ENCODE measurements at regions not wholly inside any gene's neighbourhood (a gene's known extent, or its start where the extent isn't known, plus 50 kb on each side); places are given as distances from the start of the nearest gene placed in this dataset.

GRCh38 chr6:117034971-117035370 lies 157.9 kb downstream of the RFX6 start:
- no peaks in the 10 kb centered on the region for H3K27me3 ChIP-seq
- no peak overlapping the region for H3K27ac ChIP-seq
- no peaks in the 10 kb centered on the region for H3K4me1 ChIP-seq
- 81 to 88% methylated on average over 4 of the region's 4 CpGs for WGBS, 2 donors
- ATAC-seq (ENCODE audit: low FRiP score in 2 of 2) (no peak), DNase-seq (no peak)
- no peak for TF ChIP-seq CTCF (IDR thresholded peaks at IDR 0.05)
- TF ChIP-seq POLR2AphosphoS5 (IDR thresholded peaks at IDR 0.05): no peak
- no peak for TF ChIP-seq POLR2A (IDR thresholded peaks at IDR 0.05)
- no peak for TF ChIP-seq EP300 (IDR thresholded peaks at IDR 0.05)
- no peaks in the 10 kb centered on the region for H3K9me3 ChIP-seq
- H3K36me3 ChIP-seq: no peaks in the 10 kb centered on the region
- H3K4me3 ChIP-seq: no peak overlapping the region

- H3K4me3 ChIP-seq: no peak overlapping the region
- H3K9me3 ChIP-seq: no peaks in the 10 kb centered on the region
- 77 to 81% methylated on average over 3 of the region's 3 CpGs for WGBS, 2 donors
- no peak overlapping the region for H3K27ac ChIP-seq
- no peaks in the 10 kb centered on the region for H3K4me1 ChIP-seq
- no peak for ATAC-seq (ENCODE audit: low FRiP score in 2 of 2)
- no peaks in the 10 kb centered on the region for H3K36me3 ChIP-seq
- no peaks in the 10 kb centered on the region for H3K27me3 ChIP-seq
- no peak for DNase-seq
- TF ChIP-seq EP300 (IDR thresholded peaks at IDR 0.05): no peak
- TF ChIP-seq POLR2A (IDR thresholded peaks at IDR 0.05): no peak
- TF ChIP-seq POLR2AphosphoS5 (IDR thresholded peaks at IDR 0.05): no peak
- TF ChIP-seq CTCF (IDR thresholded peaks at IDR 0.05): no peak
Observed at GRCh38 chr6:117050301-117050700, 173.3 kb downstream of the RFX6 start.

GRCh38 chr6:117072134-117072533 lies 193.2 kb upstream of the VGLL2 start:
- Histone ChIP-seq H3K36me3 (no peaks in the 10 kb centered on the region), H3K27ac (no peak overlapping the region), H3K27me3 (no peaks in the 10 kb centered on the region), H3K4me3 (no peak overlapping the region), H3K4me1 (no peaks in the 10 kb centered on the region), H3K9me3 (no peaks in the 10 kb centered on the region)
- WGBS, 2 donors: 34 to 69% methylated on average over 2 of the region's 2 CpGs
- ATAC-seq (ENCODE audit: low FRiP score in 2 of 2) (no peak), DNase-seq (no peak)
- TF ChIP-seq POLR2A (IDR thresholded peaks at IDR 0.05) (no peak), POLR2AphosphoS5 (IDR thresholded peaks at IDR 0.05) (no peak), CTCF (IDR thresholded peaks at IDR 0.05) (no peak), EP300 (IDR thresholded peaks at IDR 0.05) (no peak)

DNA sequence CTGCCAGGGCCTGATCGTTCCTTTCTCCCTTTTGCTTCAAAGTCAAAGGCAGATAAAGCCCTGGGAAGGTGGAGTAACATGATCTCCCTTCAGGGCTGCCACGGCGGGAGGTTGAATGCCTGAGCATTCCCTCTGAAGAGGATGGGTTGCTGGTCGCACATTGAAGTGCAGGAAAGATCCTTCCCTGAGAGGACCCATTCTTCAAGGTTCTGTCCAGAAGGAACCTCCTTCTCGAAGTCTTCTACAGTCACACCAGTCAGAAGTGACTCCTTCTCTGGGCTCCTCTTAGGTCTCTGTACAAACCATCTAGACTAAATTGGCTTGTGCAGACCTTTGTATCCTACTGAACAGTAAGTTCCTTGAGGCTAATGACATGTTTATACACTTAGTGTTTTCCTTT lies 192.6 kb upstream of the VGLL2 start:
- H3K27ac ChIP-seq: no peak overlapping the region
- DNase-seq (no peak), ATAC-seq (ENCODE audit: low FRiP score in 2 of 2) (no peak)
- no peak for TF ChIP-seq POLR2A (IDR thresholded peaks at IDR 0.05)
- TF ChIP-seq POLR2AphosphoS5 (IDR thresholded peaks at IDR 0.05): no peak
- TF ChIP-seq CTCF (IDR thresholded peaks at IDR 0.05): no peak
- no peak overlapping the region for H3K4me3 ChIP-seq
- no peaks in the 10 kb centered on the region for H3K4me1 ChIP-seq
- no peaks in the 10 kb centered on the region for H3K9me3 ChIP-seq
- no peaks in the 10 kb centered on the region for H3K27me3 ChIP-seq
- H3K36me3 ChIP-seq: no peaks in the 10 kb centered on the region
- 28 to 32% methylated on average over 5 of the region's 5 CpGs for WGBS, 2 donors

DNA sequence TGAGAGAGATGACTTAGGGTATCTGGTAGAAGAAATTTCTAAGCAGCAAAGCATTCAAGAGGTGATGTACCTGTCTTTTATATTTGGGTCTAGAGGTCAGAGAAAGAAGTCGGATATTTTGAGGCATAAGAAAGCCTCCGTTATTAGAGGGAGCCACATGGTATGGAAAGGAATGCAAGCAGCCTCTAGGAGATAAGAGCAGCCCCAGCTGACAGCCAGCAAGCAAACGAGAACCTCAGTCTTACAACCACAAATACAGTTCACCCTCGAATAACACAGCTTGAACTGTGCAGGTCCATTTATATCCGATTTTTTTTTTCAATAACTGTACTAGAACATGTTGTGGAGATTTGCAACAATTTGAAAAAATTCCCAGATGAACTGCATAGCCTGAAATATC lies 190.7 kb upstream of the VGLL2 start:
- 15 to 35% methylated on average over 5 of the region's 5 CpGs for WGBS, 2 donors
- H3K4me1 ChIP-seq: no peaks in the 10 kb centered on the region
- TF ChIP-seq POLR2AphosphoS5 (IDR thresholded peaks at IDR 0.05): no peak
- no peaks in the 10 kb centered on the region for H3K9me3 ChIP-seq
- H3K27ac ChIP-seq: no peak overlapping the region
- no peaks in the 10 kb centered on the region for H3K36me3 ChIP-seq
- no peaks in the 10 kb centered on the region for H3K27me3 ChIP-seq
- no peak for ATAC-seq (ENCODE audit: low FRiP score in 2 of 2)
- H3K4me3 ChIP-seq: no peak overlapping the region
- no peak for DNase-seq

Measured in upper lobe of left lung (tissue), 6 donors.